ENCODE measurements at regions not wholly inside any gene's neighbourhood (a gene's known extent, or its start where the extent isn't known, plus 50 kb on each side); places are given as distances from the start of the nearest gene placed in this dataset.
"Not testable (repeated sequence)": the region's sequence is repeated elsewhere in the genome, so short reads cannot be mapped to it uniquely, and the experiment has no call there.

DNA sequence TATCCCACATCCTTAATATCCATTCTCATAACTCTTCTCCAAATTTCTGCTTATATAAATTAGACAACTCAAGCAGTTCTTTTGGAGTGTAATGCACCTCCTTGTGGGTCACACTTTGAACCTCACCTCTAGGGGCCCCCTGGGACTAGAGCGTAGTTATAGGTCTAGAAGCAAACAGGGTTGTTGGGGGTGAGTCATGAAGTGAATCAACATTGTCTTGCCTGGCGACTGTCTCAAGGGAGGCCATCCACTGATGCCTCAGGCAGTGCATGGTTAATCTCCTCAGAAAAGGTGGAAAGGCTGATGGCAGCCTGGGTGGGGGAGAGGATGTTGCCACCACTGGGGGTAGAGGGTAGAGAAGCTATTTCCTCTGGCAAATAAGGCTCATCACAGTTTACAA, 129.1 kb downstream of the TNFRSF21 start:
- peak; percentile 25 for DNase-seq (ENCODE audit: low read depth)

GRCh38 chr6:47179286-47179685, 130.4 kb downstream of the TNFRSF21 start:
- DNase-seq (ENCODE audit: low read depth): no peak

DNA sequence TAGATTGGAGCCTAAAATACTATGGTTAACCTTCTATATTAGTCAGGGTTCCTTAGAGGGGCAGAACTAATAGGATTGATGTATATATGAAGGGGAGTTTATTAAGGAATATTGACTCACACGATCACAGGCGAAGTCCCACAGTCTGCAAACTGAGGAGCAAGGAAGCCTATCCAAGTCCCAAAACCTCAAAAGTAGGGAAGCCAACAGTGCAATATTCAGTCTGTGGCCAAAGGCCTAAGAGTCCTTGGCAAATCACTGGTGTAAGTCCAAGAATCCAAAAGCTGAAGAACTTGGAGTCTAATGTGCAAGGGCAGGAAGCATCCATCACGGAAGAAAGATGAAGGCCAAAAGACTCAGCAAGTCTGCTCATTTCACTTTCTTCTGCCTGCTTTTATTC, 133.5 kb upstream of the ADGRF1 start:
- DNase-seq (ENCODE audit: low read depth): no peak

DNA sequence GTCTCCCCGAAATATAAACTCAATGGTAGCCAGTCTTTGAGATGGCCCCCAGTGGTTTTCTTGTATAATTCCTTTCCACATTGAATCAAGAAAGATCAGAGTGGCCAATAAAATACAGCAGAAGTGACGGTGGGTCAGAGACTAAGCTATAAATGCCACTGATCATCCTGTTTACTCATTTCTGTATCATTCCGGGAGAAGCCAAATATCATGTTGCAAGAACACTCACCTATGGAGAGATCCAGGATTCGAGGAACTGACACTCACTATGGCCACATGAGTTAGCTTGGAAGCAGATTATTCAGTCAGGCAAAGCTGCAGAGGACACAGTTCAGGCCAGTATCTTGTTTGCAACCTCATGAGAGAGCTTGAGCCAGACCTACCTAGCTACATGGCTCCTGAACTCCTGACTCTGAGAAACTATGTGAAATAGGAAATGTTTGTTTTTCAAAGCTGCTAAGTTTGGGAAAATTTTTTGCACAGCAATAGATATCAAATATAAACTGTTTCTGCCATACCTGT, 132.4 kb upstream of the ADGRF1 start:
- no peak for DNase-seq (ENCODE audit: low read depth)

DNA sequence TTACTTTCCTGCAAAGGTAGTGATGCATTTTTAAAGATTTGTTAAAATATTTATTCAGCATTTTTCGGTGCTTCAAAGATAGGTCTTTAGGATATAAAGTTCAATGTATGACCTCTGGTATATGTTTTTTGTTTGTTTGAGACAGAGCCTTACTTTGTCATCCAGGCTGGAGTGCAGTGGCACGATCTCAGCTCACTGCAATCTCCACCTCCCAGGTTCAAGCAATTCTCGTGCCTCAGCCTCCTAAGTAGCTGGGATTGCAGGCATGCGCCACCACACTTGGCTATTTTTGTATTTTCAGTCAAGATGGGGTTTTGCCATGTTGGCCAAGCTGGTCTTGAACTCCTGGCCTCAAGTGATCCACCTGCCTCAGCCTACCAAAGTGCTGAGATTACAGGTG, 131.9 kb upstream of the ADGRF1 start:
- not testable (repeated sequence) for DNase-seq (ENCODE audit: low read depth)

- not testable (repeated sequence) for DNase-seq (ENCODE audit: low read depth)
These were observed 131.0 kb upstream of the ADGRF1 start for GRCh38 chr6:47173145-47173544.

- DNase-seq (ENCODE audit: low read depth): no peak
These were observed 128.4 kb upstream of the ADGRF1 start for GRCh38 chr6:47170617-47170947.

DNA sequence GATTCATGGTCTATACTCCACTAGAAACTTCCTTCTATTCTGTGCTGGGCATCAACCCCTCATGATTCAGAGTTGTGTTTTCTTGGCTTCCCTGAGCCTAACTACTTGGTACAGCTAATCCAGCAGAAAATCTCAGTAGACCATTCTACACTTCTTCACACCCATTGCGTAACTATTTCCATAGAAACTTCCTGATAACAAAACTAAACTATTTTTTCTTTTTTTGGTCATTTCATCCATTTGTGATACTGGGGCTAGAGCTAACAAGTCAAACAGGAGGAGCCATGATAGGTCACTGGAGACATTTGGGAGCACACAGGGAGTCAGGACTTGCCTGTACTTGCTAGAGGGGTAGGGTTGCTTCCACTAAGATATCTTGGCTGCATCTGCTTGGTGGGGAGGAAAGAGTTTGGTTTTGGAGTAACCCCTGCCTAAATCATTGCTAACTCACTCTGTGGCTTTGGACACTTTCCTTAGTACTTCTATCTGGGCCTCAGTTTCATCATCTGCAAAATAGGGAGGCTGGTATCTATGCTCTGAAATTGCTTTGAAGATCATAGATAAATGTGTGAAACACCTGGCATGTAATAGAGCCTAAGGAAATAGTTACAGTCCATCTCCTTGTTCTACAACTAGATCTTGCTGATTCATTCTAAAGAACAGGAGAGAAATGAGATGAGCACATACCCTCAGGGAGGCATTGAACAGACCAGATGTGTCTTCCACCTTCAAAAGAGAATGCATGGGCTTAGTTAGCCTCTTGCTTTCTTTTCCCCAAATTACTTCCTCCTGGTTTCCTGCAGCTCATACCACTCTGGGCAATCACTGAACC, 127.9 kb upstream of the ADGRF1 start:
- peak; percentile 69 for DNase-seq (ENCODE audit: low read depth)

DNA sequence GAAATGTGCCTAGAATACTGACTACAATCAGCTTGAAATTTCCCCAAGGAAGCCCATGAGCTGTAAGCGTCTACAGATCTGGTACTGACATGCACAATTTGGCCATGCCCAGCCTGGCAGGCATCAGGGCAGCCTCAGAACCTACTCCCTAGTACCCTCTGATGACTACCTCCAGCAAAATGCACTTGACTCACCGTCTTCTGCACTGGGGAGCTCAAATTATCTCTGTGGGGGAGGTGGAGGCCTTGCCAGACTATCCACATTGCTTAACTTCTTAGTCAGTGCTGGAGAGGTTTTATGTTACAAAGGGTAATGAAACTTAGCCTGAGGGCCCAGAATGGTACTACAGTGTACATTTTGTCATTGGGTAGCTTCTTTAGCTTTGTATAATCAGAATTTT, 126.0 kb upstream of the ADGRF1 start:
- DNase-seq (ENCODE audit: low read depth): peak; percentile 99

- DNase-seq (ENCODE audit: low read depth): peak; percentile 36
These were observed 123.8 kb upstream of the ADGRF1 start for GRCh38 chr6:47165918-47166317.

DNA sequence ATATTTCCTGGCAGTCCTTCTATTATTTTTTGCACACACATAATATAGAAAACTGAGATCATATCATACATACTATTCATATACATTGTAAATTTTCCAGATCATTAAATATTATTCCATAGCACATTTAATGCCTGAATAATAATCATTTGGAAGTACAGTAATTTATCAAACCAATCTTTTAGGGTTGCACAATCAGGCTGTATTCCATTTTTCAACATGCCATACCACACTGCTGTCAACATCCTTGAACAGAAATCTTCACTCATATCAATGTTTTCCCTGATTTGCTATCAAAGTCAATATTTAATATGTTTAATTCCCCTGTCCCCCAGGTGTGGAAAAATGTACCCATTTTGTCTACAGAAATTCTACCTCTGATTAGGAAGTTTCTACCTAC, 122.7 kb upstream of the ADGRF1 start:
- DNase-seq (ENCODE audit: low read depth): no peak

DNA sequence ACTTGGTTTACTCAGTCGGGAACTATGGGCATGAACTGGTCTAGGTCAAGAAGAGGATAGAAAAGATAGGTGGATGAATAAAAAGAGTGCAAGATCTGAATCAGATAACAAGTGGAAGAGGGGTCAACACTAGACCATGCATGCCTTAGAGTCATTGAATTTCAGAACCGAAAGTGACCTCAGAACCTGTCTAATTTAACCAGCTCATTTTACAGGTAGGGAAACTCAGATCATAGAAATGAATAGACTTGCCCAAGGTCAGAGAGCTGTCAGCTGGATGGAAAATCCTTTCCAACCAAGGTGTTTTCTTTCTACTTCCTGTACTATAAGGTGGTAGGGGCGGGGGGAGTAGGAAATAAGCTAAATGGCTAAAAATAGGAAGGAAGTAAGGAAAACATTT, 121.4 kb upstream of the ADGRF1 start:
- no peak for DNase-seq (ENCODE audit: low read depth)

- DNase-seq (ENCODE audit: low read depth): no peak
These were observed 120.7 kb upstream of the ADGRF1 start for GRCh38 chr6:47162793-47163192.

DNA sequence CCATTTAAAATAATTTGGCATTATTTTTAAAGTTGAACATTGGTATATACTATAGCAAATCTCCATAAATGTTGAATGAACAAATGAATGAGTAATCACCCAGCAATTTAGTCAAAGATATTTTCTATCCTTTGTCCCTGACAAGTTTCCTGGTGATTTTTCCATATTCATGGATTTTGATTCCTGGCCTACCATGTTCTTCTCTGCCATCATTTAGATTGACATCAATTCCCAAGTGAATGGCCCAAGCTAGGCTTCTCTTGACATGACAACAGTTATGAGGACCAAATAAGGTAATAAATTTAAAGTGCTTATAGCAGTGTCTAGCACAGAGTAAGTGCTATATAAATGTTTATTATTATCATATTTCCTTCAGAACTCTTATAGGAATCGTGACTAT, 120.1 kb upstream of the ADGRF1 start:
- no peak for DNase-seq (ENCODE audit: low read depth)

GRCh38 chr6:47161176-47161687, 119.1 kb upstream of the ADGRF1 start:
- DNase-seq (ENCODE audit: low read depth): peak; percentile 85

GRCh38 chr6:47160702-47161101, 118.6 kb upstream of the ADGRF1 start:
- no peak for DNase-seq (ENCODE audit: low read depth)

DNA sequence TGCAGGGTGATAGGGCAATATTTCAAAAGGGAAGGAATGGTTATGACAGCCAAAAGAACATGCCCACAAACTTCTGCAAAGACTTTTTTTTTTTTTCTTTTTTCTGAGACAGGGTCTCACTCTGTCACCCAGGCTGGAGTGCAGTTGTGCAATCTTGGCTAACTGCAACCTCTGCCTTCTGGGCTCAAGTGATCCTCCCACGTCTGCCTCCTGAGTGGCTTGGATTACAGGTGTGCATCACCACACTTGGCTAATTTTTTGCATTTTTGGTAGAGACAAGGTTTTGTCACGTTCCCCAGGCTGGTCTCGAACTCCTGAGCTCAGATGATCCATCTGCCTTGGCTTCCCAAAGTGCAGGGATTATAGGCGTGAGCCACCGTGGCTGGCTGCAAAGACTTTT, 117.6 kb upstream of the ADGRF1 start:
- DNase-seq (ENCODE audit: low read depth): no peak

DNA sequence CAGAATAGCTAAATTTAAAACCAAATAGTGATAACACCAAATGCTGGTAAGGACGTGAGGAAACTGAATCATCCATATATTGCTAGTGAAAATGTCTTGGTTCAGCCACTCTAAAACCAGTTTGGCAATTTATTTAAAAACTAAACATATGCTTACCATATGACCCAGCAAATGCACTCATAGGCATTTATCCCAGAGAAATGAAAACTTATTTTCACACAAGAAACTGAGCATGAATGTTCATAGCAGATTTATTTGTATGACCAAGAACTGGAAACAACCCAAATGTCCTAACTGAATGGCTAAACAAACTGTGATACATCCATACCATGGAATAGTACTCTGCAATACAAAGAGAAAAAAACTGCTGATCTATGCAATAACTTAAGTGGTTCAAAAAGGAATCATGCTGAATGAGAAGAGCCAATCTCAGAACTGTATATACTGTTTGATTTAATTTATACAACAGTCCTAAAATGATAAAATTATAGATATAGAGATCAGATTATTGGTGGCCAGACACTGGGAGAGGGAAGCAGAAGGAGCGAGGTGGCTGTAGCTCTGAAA, 115.6 kb upstream of the ADGRF1 start:
- DNase-seq (ENCODE audit: low read depth): no peak

DNA sequence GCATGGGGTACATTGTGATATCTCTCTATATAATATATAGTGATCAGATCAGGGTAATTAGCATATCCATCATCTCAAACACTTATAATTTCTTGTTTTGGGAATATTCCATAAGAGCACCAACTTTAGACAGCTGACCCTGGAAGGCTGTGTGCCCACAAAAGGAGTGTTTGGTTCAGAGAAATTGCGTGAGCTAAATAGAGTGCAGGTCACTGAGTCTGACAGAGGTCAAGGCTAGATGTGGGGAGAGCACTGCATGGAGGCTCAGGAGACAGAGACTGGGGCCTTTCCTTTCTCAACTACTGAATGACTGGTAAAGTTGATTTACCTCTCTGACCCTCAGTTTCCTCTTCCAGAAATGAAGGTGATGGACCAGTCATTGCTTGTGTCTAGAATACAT, 114.9 kb upstream of the ADGRF1 start:
- no peak for DNase-seq (ENCODE audit: low read depth)

DNA sequence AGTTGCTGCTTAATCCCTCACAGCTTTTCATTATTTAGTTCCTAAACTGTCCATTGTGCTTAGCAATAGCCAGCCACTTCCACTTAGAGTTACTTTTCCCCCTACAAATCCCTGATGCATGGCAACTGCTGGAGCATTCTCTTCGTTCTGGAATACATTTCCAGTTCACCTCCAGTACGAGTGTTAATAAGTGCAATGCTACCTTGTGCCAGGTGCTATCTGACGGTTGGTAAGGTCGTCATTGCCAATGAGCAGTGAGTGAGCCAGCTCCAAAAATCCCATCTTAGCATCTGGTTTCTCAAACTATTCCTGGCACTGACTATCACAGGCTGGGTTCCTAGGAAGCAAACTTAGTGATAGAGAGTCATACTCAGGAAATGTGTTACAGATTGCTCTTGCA, 114.1 kb upstream of the ADGRF1 start:
- no peak for DNase-seq (ENCODE audit: low read depth)

GRCh38 chr6:47153404-47153755, 111.2 kb upstream of the ADGRF1 start:
- DNase-seq (ENCODE audit: low read depth): no peak

DNA sequence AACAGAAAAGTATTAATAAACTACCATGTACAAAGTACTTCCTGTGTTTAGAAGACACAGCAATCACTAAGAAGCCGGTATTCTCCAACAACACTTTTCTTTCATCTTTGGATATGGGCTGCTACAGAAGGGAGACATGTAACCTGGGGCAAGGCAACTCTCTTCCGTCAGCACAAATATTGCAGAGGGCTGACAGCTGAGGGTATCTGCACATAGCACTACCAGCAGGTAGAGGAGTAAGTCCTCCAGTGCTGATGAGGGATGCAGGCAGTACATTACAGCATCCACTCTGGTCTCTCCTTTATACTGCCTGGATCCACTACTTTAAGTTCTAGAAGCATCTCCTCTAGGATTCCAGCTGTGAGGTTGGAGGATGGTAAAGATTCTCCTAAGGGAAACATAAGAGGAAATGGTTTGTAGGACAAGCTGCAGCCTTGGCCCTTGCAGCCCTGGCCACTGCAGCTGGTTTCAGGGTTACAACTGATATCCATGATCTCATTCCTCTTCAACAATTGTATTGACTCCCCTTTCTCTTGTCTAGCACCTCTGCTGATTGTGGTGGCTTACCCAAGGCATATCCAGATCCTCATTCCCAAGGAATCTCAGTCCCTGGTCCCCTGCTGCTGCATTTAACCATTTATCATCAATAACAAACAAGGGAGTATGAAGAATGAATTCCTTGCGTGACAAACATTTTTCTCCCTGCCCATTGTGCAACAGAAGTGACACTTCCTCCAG, 110.7 kb upstream of the ADGRF1 start:
- DNase-seq (ENCODE audit: low read depth): peak; percentile 73

All from fibroblast of gingiva (primary cell).